HepG2 (cell line): ENCODE measurements at regions not wholly inside any gene's neighbourhood (a gene's known extent, or its start where the extent isn't known, plus 50 kb on each side); places are given as distances from the start of the nearest gene placed in this dataset.

ENCODE experiments used
- ATAC-seq: fragments of 200-7000 bp; cut with Tn5 transposase; 3 replicates; pipeline ENCODE4 v1.9.1; 2020; ENCODE audit warnings: mild to moderate bottlenecking, moderate library complexity
- BruUV-seq: library from RNA; stranded (reverse); fragments of 400-500 nt; replicated peaks from 2 replicates; lab custom pipeline; 2021; lab: Mats Ljungman, UMichigan
- CTCF ChIA-PET: fragments of 300-600 bp; formaldehyde crosslinking; extraction: SDS; loops from one replicate; lab custom pipeline; 2021; ENCODE audit warnings: low total read pairs, inconsistent platforms, low intra/inter-chr PET ratio; lab: Yijun Ruan, JAX
- POLR2A ChIA-PET: fragments of 350-600 bp; sonication (Branson Sonifier 250); formaldehyde crosslinking; loops from one replicate; lab custom pipeline; 2020; ENCODE audit warnings: antibody characterized with exemption, inconsistent platforms; lab: Yijun Ruan, JAX
- DNase-seq: peaks from one replicate; pipeline ENCODE4 v3.0.0-alpha.2; 2015; ENCODE audit warnings: low spot score
- FAIRE-seq: peaks from 3 replicates; lab custom pipeline; 2011; peaks lifted over from hg19 to GRCh38; lab: Jason Lieb, UNC
- H2AFZ ChIP-seq: one replicate; pipeline ENCODE4 v1.6.1; 2011; ENCODE audit warnings: low read length, inconsistent platforms
- H3K27ac ChIP-seq: fragments of 300-600 bp; 3 replicates; pipeline ENCODE4 v1.8.0; 2011; ENCODE audit warnings: mixed run types, mild to moderate bottlenecking, mixed read lengths, low read length, inconsistent platforms; ENCODE audit not compliant: insufficient read depth; ENCODE audit errors: extremely low read length
- H3K27me3 ChIP-seq, 2 experiments: fragments of 200-600 bp in 1 of 2; 2 replicates in 1 of 2; 3 replicates in 1 of 2; pipeline versions ENCODE4 v1.6.0 to v1.8.0; 2011; ENCODE audit warnings: low read length in 2 of 2, mild to moderate bottlenecking in 2 of 2, moderate library complexity in 2 of 2, inconsistent platforms in 1 of 2; ENCODE audit not compliant: insufficient read depth in 2 of 2, control insufficient read depth in 1 of 2
- H3K36me3 ChIP-seq, 2 experiments: fragments of 200-600 bp in 1 of 2; replicated peaks in 1 of 2; 2 replicates in 1 of 2; 3 replicates in 1 of 2; pipeline versions ENCODE4 v1.5.1 to v1.8.0; 2011; ENCODE audit warnings: low read length in 2 of 2, inconsistent platforms in 1 of 2; ENCODE audit not compliant: insufficient read depth in 2 of 2, control insufficient read depth in 1 of 2
- H3K4me1 ChIP-seq: 2 replicates; pipeline ENCODE4 v1.5.1; 2012; ENCODE audit warnings: low read length, inconsistent platforms; ENCODE audit not compliant: insufficient read depth
- H3K4me2 ChIP-seq: 2 replicates; pipeline ENCODE4 v1.6.0; 2011; ENCODE audit warnings: low read depth, low read length, inconsistent platforms
- H3K4me3 ChIP-seq, 3 experiments: fragments of 200-600 bp in 1 of 3; sonication (generic), shearing (Covaris generic) in 1 of 3; replicated peaks in 1 of 3; 2 replicates each; pipeline ENCODE4 v1.5.1; 2011 to 2016; ENCODE audit warnings: low read length in 3 of 3, inconsistent platforms in 2 of 3, low read depth in 2 of 3, mild to moderate bottlenecking in 2 of 3, control low read depth in 1 of 3, mixed read lengths in 1 of 3; ENCODE audit not compliant: insufficient read depth in 1 of 3
- H3K79me2 ChIP-seq: one replicate; pipeline ENCODE4 v1.6.1; 2011; ENCODE audit warnings: low read length, inconsistent platforms; ENCODE audit not compliant: insufficient read depth
- H3K9ac ChIP-seq: 2 replicates; pipeline ENCODE4 v1.6.0; 2011; ENCODE audit warnings: mild to moderate bottlenecking, low read depth, low read length, inconsistent platforms; ENCODE audit not compliant: insufficient read depth
- H3K9me3 ChIP-seq: 2 replicates; pipeline ENCODE4 v1.5.1; 2012; ENCODE audit warnings: mild to moderate bottlenecking, low read length
- H4K20me1 ChIP-seq: 2 replicates; pipeline ENCODE4 v1.6.0; 2011; ENCODE audit warnings: inconsistent platforms, mild to moderate bottlenecking, low read length, moderate library complexity; ENCODE audit not compliant: insufficient read depth
- ATM ChIP-seq: fragments of 450-650 bp; IDR thresholded peaks from 2 replicates; pipeline ENCODE4 v1.7.1; 2017; ENCODE audit warnings: mild to moderate bottlenecking, borderline replicate concordance
- CAMTA2 ChIP-seq: sonication (generic); formaldehyde crosslinking; IDR thresholded peaks from 2 replicates; pipeline ENCODE4 v1.4.0; 2020; ENCODE audit warnings: mild to moderate bottlenecking, missing genetic modification reagents, borderline replicate concordance
- CBX2 ChIP-seq, 2 experiments: fragments of 200-600 bp in 1 of 2; sonication (generic); formaldehyde crosslinking in 1 of 2; IDR thresholded peaks; 2 replicates each; pipeline versions ENCODE4 v1.7.0 to v1.8.1; 2018 to 2022; ENCODE audit warnings: low read depth in 2 of 2, low read length in 1 of 2, mild to moderate bottlenecking in 1 of 2, missing genetic modification reagents in 1 of 2
- CENPT ChIP-seq: sonication (generic); formaldehyde crosslinking; IDR thresholded peaks from 2 replicates; pipeline ENCODE4 v1.8.0; 2022; ENCODE audit warnings: low read depth, mild to moderate bottlenecking, moderate library complexity, missing genetic modification reagents
- FIP1L1 ChIP-seq: fragments of 200-400 bp; formaldehyde crosslinking; IDR thresholded peaks from 2 replicates; pipeline ENCODE4 v1.6.1; 2018; ENCODE audit warnings: low read depth, mild to moderate bottlenecking, low read length, moderate library complexity, borderline replicate concordance; ENCODE audit not compliant: insufficient read depth
- FOXA3 ChIP-seq: IDR thresholded peaks from 2 replicates; pipeline ENCODE4 v1.6.1; 2016; ENCODE audit warnings: missing genetic modification reagents, missing compliant biosample characterization
- GMEB1 ChIP-seq: sonication (generic); formaldehyde crosslinking; IDR thresholded peaks from 2 replicates; pipeline ENCODE4 v1.5.1; 2020; ENCODE audit warnings: missing genetic modification reagents, mild to moderate bottlenecking, borderline replicate concordance
- NFKBIZ ChIP-seq: IDR thresholded peaks from 2 replicates; pipeline ENCODE4 v1.6.1; 2018; ENCODE audit warnings: missing genetic modification reagents, missing compliant biosample characterization
- PBX2 ChIP-seq: IDR thresholded peaks from 2 replicates; pipeline ENCODE4 v1.6.1; 2016; ENCODE audit warnings: control low read depth
- POGK ChIP-seq: sonication (generic); formaldehyde crosslinking; conservative IDR thresholded peaks from 2 replicates; pipeline ENCODE4 v1.8.0; 2022; ENCODE audit warnings: mild to moderate bottlenecking, moderate library complexity, missing genetic modification reagents
- SMYD3 ChIP-seq: sonication (generic); formaldehyde crosslinking; IDR thresholded peaks from 2 replicates; pipeline ENCODE4 v1.8.1; 2023; ENCODE audit warnings: mild to moderate bottlenecking, missing genetic modification reagents
- SP2 ChIP-seq: sonication (generic); formaldehyde crosslinking; IDR thresholded peaks from 2 replicates; pipeline ENCODE4 v1.5.1; 2020; ENCODE audit warnings: mild to moderate bottlenecking, missing genetic modification reagents
- ZNF230 ChIP-seq: sonication (generic); formaldehyde crosslinking; IDR thresholded peaks from 2 replicates; pipeline ENCODE4 v1.4.0; 2020; ENCODE audit warnings: mild to moderate bottlenecking, missing genetic modification reagents
- ZNF362 ChIP-seq: sonication (generic); formaldehyde crosslinking; IDR thresholded peaks from 2 replicates; pipeline ENCODE4 v1.4.0; 2020; ENCODE audit warnings: missing genetic modification reagents, mild to moderate bottlenecking, borderline replicate concordance
- ZNF530 ChIP-seq: sonication (generic); formaldehyde crosslinking; IDR thresholded peaks from 2 replicates; pipeline ENCODE4 v1.5.0; 2020; ENCODE audit warnings: low read depth, mild to moderate bottlenecking, missing genetic modification reagents
- ZNF691 ChIP-seq: sonication (generic); formaldehyde crosslinking; IDR thresholded peaks from 2 replicates; pipeline ENCODE4 v1.4.0; 2020; ENCODE audit warnings: missing genetic modification reagents, low read depth, mild to moderate bottlenecking, borderline replicate concordance
- WGBS: methylation state at CpG from one replicate; pipeline ENCODE4 v1.1.6; 2017; ENCODE audit warnings: low lambda C conversion rate; 5-methylcytosine and 5-hydroxymethylcytosine counted together
- in situ Hi-C: cut with HindIII; loops from 2 replicates; pipeline ENCODE4 v1.10.0; 2017; ENCODE audit warnings: low pct_unique_long_range_greater_than_20kb; ENCODE audit not compliant: extremely low pct_ligation_motif_present
- intact Hi-C: fragments of 100-400 bp; cut with micrococcal nuclease; formaldehyde crosslinking; loops from one replicate; pipeline ENCODE4 v1.10.0; 2022; ENCODE audit not compliant: unreplicated experiment

GRCh38 chr16:86977076-86977676 is 340.0 kb downstream of the C16orf95 start:
- H2AFZ ChIP-seq, result no peak overlapping the region
- H3K9me3 ChIP-seq, result no peaks in the 10 kb centered on the region
- ChIA-PET CTCF (no interaction called here), POLR2A (no interaction called here)
- no peak overlapping the region for H3K27ac ChIP-seq
- no peaks in the 10 kb centered on the region for H3K4me1 ChIP-seq
- H3K9ac ChIP-seq, result no peak overlapping the region
- FAIRE-seq (no peak), ATAC-seq (no peak; the same call in 2 of the 3 replicates), DNase-seq (no peak)
- H3K36me3 ChIP-seq, result no peaks in the 10 kb centered on the region
- no peak overlapping the region for H3K4me3 ChIP-seq
- in situ Hi-C loops (no loop called here), intact Hi-C loops (no loop called here)
- no TSS peak for BruUV-seq
- H3K27me3 ChIP-seq, result peaks cover 2 to 4% of the 10 kb centered on the region in 2 experiments; a peak in 1 of 5 replicates
- WGBS, result 5% methylated on average over 11 of the region's 17 CpGs
- no peaks in the 10 kb centered on the region for H4K20me1 ChIP-seq
- no peaks in the 10 kb centered on the region for H3K79me2 ChIP-seq
- no peak overlapping the region for H3K4me2 ChIP-seq
- TF ChIP-seq ZNF530, result no peak
- TF ChIP-seq FIP1L1, result no peak
- no peak for TF ChIP-seq NFKBIZ (CRISPR knock-in tag)
- no peak for TF ChIP-seq SP2 (CRISPR knock-in tag)
- no peak for TF ChIP-seq FOXA3 (CRISPR knock-in tag)
- no peak for TF ChIP-seq CAMTA2
- no peak for TF ChIP-seq ZNF362 (CRISPR knock-in tag)
- TF ChIP-seq GMEB1, result no peak
- no peak for TF ChIP-seq POGK (CRISPR knock-in tag)
- TF ChIP-seq ZNF230 (CRISPR knock-in tag), result no peak
- no peak for TF ChIP-seq ATM
- TF ChIP-seq CENPT (CRISPR knock-in tag), result no peak
- no peak for TF ChIP-seq CBX2 (IDR thresholded peaks at IDR 0.05; ENCODE audit: low read depth, low read length)
- TF ChIP-seq CBX2 (CRISPR knock-in tag; IDR thresholded peaks at IDR 0.05; ENCODE audit: low read depth), result no peak
- TF ChIP-seq SMYD3, result no peak
- TF ChIP-seq ZNF691 (CRISPR knock-in tag), result no peak
- TF ChIP-seq PBX2 (CRISPR knock-in tag), result no peak
